ENCODE measurements at regions not wholly inside any gene's neighbourhood (a gene's known extent, or its start where the extent isn't known, plus 50 kb on each side); places are given as distances from the start of the nearest gene placed in this dataset.
A peak's percentile ranks its signal among the peaks of the same experiment; 100 is the strongest.

- Histone ChIP-seq H3K9me2 (ENCODE audit: insufficient read depth, low read length) (no peaks in the 10 kb centered on the region), H3K4me2 (ENCODE audit: low read length) (no peak overlapping the region), H3K9me3 (ENCODE audit: low read length) (no peaks in the 10 kb centered on the region), H3K9ac (ENCODE audit: low read length) (no peak overlapping the region), H2AFZ (ENCODE audit: low read depth, low read length) (no peak overlapping the region), H3K27me3 (ENCODE audit: insufficient read depth, low read depth, low read length) (no peaks in the 10 kb centered on the region), H3K4me3 (ENCODE audit: low read length) (no peak overlapping the region), H3K27ac (ENCODE audit: low read length) (no peak overlapping the region), H3F3A (ENCODE audit: insufficient read depth, low read length, poor library complexity, severe bottlenecking) (no peaks in the 10 kb centered on the region), H3K79me2 (replicated peaks; ENCODE audit: insufficient read depth, low read length) (no peaks in the 10 kb centered on the region), H3K36me3 (ENCODE audit: insufficient read depth, low read length) (no peaks in the 10 kb centered on the region), H4K20me1 (ENCODE audit: insufficient read depth) (no peaks in the 10 kb centered on the region)
- TF ChIP-seq POLR2AphosphoS5 (IDR thresholded peaks at IDR 0.05) (no peak), MXI1 (conservative IDR thresholded peaks at IDR 0.05; ENCODE audit: poor library complexity, severe bottlenecking) (no peak), REST (IDR thresholded peaks at IDR 0.05; ENCODE audit: borderline replicate concordance) (no peak), SMC3 (conservative IDR thresholded peaks at IDR 0.05; ENCODE audit: poor library complexity) (no peak), TAF1 (IDR thresholded peaks at IDR 0.05; ENCODE audit: low read depth) (no peak), EZH2 (IDR thresholded peaks at IDR 0.05; ENCODE audit: borderline replicate concordance, insufficient read depth, low read length, poor library complexity, severe bottlenecking) (no peak), RAD21 (conservative IDR thresholded peaks at IDR 0.05) (no peak), EP300 (conservative IDR thresholded peaks at IDR 0.05; ENCODE audit: poor library complexity, severe bottlenecking) (no peak), CTCF (IDR thresholded peaks at IDR 0.05; ENCODE audit: poor library complexity, severe bottlenecking) (no peak)
These were observed 519.1 kb upstream of the SEL1L start for GRCh38 chr14:82052778-82053177.

GRCh38 chr14:82055515-82056115 lies 522.0 kb upstream of the SEL1L start:
- no peak overlapping the region for H2AFZ ChIP-seq (ENCODE audit: low read depth, low read length)

More at GRCh38 chr14:82055515-82056115, 522.0 kb upstream of the SEL1L start:
- Histone ChIP-seq H3K36me3 (ENCODE audit: insufficient read depth, low read length) (no peaks in the 10 kb centered on the region), H3K4me3 (ENCODE audit: low read length) (peak overlapping the region; percentile 30), H3K4me2 (ENCODE audit: low read length) (peak overlapping the region; percentile 31), H3K9me3 (ENCODE audit: low read length) (no peaks in the 10 kb centered on the region), H3K27ac (ENCODE audit: low read length) (peak overlapping the region; percentile 63), H3K79me2 (replicated peaks; ENCODE audit: insufficient read depth, low read length) (no peaks in the 10 kb centered on the region), H3K9ac (ENCODE audit: low read length) (peak overlapping the region; percentile 14), H4K20me1 (ENCODE audit: insufficient read depth) (no peaks in the 10 kb centered on the region), H3F3A (ENCODE audit: insufficient read depth, low read length, poor library complexity, severe bottlenecking) (no peaks in the 10 kb centered on the region), H3K27me3 (ENCODE audit: insufficient read depth, low read depth, low read length) (no peaks in the 10 kb centered on the region), H3K9me2 (ENCODE audit: insufficient read depth, low read length) (no peaks in the 10 kb centered on the region)
- TF ChIP-seq POLR2AphosphoS5 (IDR thresholded peaks at IDR 0.05) = peak; percentile 34
- TF ChIP-seq EZH2 (IDR thresholded peaks at IDR 0.05; ENCODE audit: borderline replicate concordance, insufficient read depth, low read length, poor library complexity, severe bottlenecking) = no peak
- peak; percentile 68 for TF ChIP-seq EP300 (conservative IDR thresholded peaks at IDR 0.05; ENCODE audit: poor library complexity, severe bottlenecking)
- no peak for TF ChIP-seq REST (IDR thresholded peaks at IDR 0.05; ENCODE audit: borderline replicate concordance)
- no peak for TF ChIP-seq TAF1 (IDR thresholded peaks at IDR 0.05; ENCODE audit: low read depth)
- TF ChIP-seq MXI1 (conservative IDR thresholded peaks at IDR 0.05; ENCODE audit: poor library complexity, severe bottlenecking) = no peak
- TF ChIP-seq SMC3 (conservative IDR thresholded peaks at IDR 0.05; ENCODE audit: poor library complexity) = no peak
- no peak for TF ChIP-seq CTCF (IDR thresholded peaks at IDR 0.05; ENCODE audit: poor library complexity, severe bottlenecking)
- peak; percentile 21 for TF ChIP-seq RAD21 (conservative IDR thresholded peaks at IDR 0.05)
